Keratinocyte (primary cell): ENCODE measurements at regions not wholly inside any gene's neighbourhood (a gene's known extent, or its start where the extent isn't known, plus 50 kb on each side); places are given as distances from the start of the nearest gene placed in this dataset.

ENCODE experiments used
- DNase-seq: peaks from one replicate; pipeline ENCODE4 v3.0.0-alpha.2; 2011; ENCODE audit warnings: low read depth, missing footprints, low spot score
- FAIRE-seq: peaks from 2 replicates; lab custom pipeline; 2011; peaks lifted over from hg19 to GRCh38; lab: Jason Lieb, UNC
- H2AFZ ChIP-seq: 2 replicates; pipeline ENCODE4 v1.6.0; 2012; ENCODE audit warnings: low read length, control low read depth, inconsistent platforms; ENCODE audit not compliant: control insufficient read depth
- H3K27ac ChIP-seq: 2 replicates; pipeline ENCODE4 v1.5.1; 2011; ENCODE audit warnings: low read length; ENCODE audit not compliant: control insufficient read depth, insufficient read depth
- H3K27me3 ChIP-seq: 3 replicates; pipeline ENCODE4 v1.6.0; 2011; ENCODE audit warnings: low read length; ENCODE audit not compliant: control insufficient read depth, insufficient read depth; ENCODE audit errors: extremely low read depth
- H3K36me3 ChIP-seq, 2 experiments: 2 replicates in 1 of 2; 3 replicates in 1 of 2; pipeline ENCODE4 v1.5.1; 2011; ENCODE audit warnings: low read length in 2 of 2, mild to moderate bottlenecking in 1 of 2; ENCODE audit not compliant: control insufficient read depth in 2 of 2, insufficient read depth in 2 of 2; ENCODE audit errors: extremely low read depth in 1 of 2
- H3K4me1 ChIP-seq: 3 replicates; pipeline ENCODE4 v1.5.1; 2011; ENCODE audit warnings: low read length; ENCODE audit not compliant: control insufficient read depth, insufficient read depth; ENCODE audit errors: extremely low read depth
- H3K4me2 ChIP-seq: 3 replicates; pipeline ENCODE4 v1.6.0; 2011; ENCODE audit warnings: low read depth, low read length; ENCODE audit not compliant: control insufficient read depth, insufficient read depth; ENCODE audit errors: extremely low read depth
- H3K4me3 ChIP-seq, 3 experiments: fragments of 200-600 bp in 1 of 3; sonication (generic) in 1 of 3; 2 replicates in 2 of 3; 3 replicates in 1 of 3; pipeline ENCODE4 v1.5.1; 2011 to 2016; ENCODE audit warnings: low read length in 3 of 3, mild to moderate bottlenecking in 3 of 3, control low read depth in 2 of 3, inconsistent platforms in 1 of 3, low read depth in 1 of 3, mixed read lengths in 1 of 3, mixed run types in 1 of 3, moderate library complexity in 1 of 3; ENCODE audit not compliant: control insufficient read depth in 2 of 3, insufficient read depth in 2 of 3; ENCODE audit errors: extremely low read depth in 1 of 3
- H3K79me2 ChIP-seq: 2 replicates; pipeline ENCODE4 v1.6.0; 2012; ENCODE audit warnings: low read length; ENCODE audit not compliant: control insufficient read depth, insufficient read depth
- H3K9ac ChIP-seq: 3 replicates; pipeline ENCODE4 v1.6.0; 2011; ENCODE audit warnings: low read length; ENCODE audit not compliant: control insufficient read depth, insufficient read depth; ENCODE audit errors: extremely low read depth
- H3K9me1 ChIP-seq: 3 replicates; pipeline ENCODE4 v1.6.0; 2011; ENCODE audit warnings: low read length; ENCODE audit not compliant: control insufficient read depth, insufficient read depth; ENCODE audit errors: extremely low read depth
- H3K9me3 ChIP-seq: 2 replicates; pipeline ENCODE4 v1.5.1; 2012; ENCODE audit warnings: low read depth, low read length; ENCODE audit not compliant: control insufficient read depth
- H4K20me1 ChIP-seq: 3 replicates; pipeline ENCODE4 v1.6.0; 2011; ENCODE audit warnings: low read length; ENCODE audit not compliant: control insufficient read depth, insufficient read depth; ENCODE audit errors: extremely low read depth
- EZH2 ChIP-seq: IDR thresholded peaks from one replicate; pipeline ENCODE4 v1.6.1; 2012; ENCODE audit warnings: inconsistent platforms, mild to moderate bottlenecking, low read length, moderate library complexity
- dilution Hi-C: fragments of 300-500 bp; cut with MboI; formaldehyde crosslinking; loops from one replicate; pipeline ENCODE4 v1.7.0; 2020; ENCODE audit warnings: low sequenced_read_pairs; ENCODE audit not compliant: extremely low pct_ligation_motif_present
- TF ChIP-seq, protein P1 (sequence below), 3 experiments: IDR thresholded peaks in 1 of 3; conservative IDR thresholded peaks in 1 of 3; optimal IDR thresholded peaks in 1 of 3; 2 replicates in 2 of 3; 3 replicates in 1 of 3; pipeline versions ENCODE3 to v1.5.1; 2011; ENCODE audit warnings: low read length in 3 of 3, mild to moderate bottlenecking in 3 of 3, moderate library complexity in 2 of 3, control low read depth in 1 of 3, inconsistent platforms in 1 of 3; ENCODE audit not compliant: insufficient read depth in 2 of 3; ENCODE audit errors: extremely low read depth in 1 of 3

DNA sequence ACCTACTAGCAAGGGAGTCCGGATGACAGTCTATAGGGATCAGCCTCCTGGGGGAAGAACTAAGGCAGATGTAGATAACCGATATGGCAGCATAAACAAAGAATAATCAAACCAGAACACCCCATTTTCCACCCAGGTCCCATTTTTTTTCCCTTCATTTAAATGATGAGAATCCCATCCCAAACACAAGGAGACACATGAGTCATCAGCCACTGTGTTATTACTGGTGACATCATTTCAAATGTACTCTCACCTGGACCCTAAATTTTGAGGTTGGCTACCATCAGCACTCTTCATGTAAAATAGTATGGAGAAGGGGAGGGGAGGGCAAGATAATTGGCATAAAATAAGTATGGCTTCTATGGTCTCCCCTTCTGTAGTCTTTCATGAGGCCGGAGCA, 108.9 kb upstream of the GUCA2B start:
- H3K27ac ChIP-seq, result no peak overlapping the region
- H3K4me2 ChIP-seq, result no peak overlapping the region
- H3K9ac ChIP-seq, result no peak overlapping the region
- H3K9me1 ChIP-seq, result no peaks in the 10 kb centered on the region
- peaks cover 2% of the 10 kb centered on the region for H3K27me3 ChIP-seq
- H3K36me3 ChIP-seq, result no peaks in the 10 kb centered on the region
- dilution Hi-C loops, result no loop called here
- no peaks in the 10 kb centered on the region for H4K20me1 ChIP-seq
- FAIRE-seq, result no peak
- H2AFZ ChIP-seq, result no peak overlapping the region
- DNase-seq, result no peak
- TF ChIP-seq EZH2, result no peak
- TF ChIP-seq, protein P1, sequence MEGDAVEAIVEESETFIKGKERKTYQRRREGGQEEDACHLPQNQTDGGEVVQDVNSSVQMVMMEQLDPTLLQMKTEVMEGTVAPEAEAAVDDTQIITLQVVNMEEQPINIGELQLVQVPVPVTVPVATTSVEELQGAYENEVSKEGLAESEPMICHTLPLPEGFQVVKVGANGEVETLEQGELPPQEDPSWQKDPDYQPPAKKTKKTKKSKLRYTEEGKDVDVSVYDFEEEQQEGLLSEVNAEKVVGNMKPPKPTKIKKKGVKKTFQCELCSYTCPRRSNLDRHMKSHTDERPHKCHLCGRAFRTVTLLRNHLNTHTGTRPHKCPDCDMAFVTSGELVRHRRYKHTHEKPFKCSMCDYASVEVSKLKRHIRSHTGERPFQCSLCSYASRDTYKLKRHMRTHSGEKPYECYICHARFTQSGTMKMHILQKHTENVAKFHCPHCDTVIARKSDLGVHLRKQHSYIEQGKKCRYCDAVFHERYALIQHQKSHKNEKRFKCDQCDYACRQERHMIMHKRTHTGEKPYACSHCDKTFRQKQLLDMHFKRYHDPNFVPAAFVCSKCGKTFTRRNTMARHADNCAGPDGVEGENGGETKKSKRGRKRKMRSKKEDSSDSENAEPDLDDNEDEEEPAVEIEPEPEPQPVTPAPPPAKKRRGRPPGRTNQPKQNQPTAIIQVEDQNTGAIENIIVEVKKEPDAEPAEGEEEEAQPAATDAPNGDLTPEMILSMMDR (optimal IDR thresholded peaks at IDR 0.05 in 1 of 3, IDR thresholded peaks at IDR 0.05 in 1 of 3, conservative IDR thresholded peaks at IDR 0.05 in 1 of 3; ENCODE audit: extremely low read depth in 1 of 3, insufficient read depth in 2 of 3, low read length in 3 of 3), result no peak
- no peaks in the 10 kb centered on the region for H3K9me3 ChIP-seq
- no peaks in the 10 kb centered on the region for H3K79me2 ChIP-seq
- H3K4me1 ChIP-seq, result no peaks in the 10 kb centered on the region
- H3K4me3 ChIP-seq, result no peak overlapping the region

DNA sequence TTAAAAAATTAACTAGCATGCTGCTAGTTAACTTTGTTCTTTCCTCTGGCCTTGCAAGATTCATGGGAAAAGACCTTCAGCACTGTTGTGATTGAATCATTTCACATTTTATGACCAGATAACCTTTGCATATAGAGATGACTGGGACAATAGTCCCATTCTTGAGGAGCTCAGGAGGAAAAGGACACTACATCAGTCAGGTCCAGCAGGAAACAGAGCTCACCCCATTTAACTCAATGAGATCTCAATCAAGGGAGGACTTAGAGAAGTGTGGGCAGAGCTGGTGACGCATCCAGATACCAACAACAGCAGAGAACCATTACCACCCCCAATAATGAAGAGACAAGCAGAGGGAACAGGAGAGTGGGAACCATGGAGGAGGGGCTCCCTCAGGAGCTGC, 109.4 kb upstream of the GUCA2B start:
- no peak overlapping the region for H3K9ac ChIP-seq
- H3K27me3 ChIP-seq, result peaks cover 2% of the 10 kb centered on the region
- TF ChIP-seq EZH2, result no peak
- TF ChIP-seq, protein P1 (optimal IDR thresholded peaks at IDR 0.05 in 1 of 3, IDR thresholded peaks at IDR 0.05 in 1 of 3, conservative IDR thresholded peaks at IDR 0.05 in 1 of 3; ENCODE audit: extremely low read depth in 1 of 3, insufficient read depth in 2 of 3, low read length in 3 of 3), result no peak
- H3K9me1 ChIP-seq, result no peaks in the 10 kb centered on the region
- no peaks in the 10 kb centered on the region for H3K36me3 ChIP-seq
- H3K79me2 ChIP-seq, result no peaks in the 10 kb centered on the region
- H3K4me3 ChIP-seq, result no peak overlapping the region
- no peaks in the 10 kb centered on the region for H3K4me1 ChIP-seq
- no peak overlapping the region for H3K4me2 ChIP-seq
- no peak for FAIRE-seq
- H4K20me1 ChIP-seq, result no peaks in the 10 kb centered on the region
- dilution Hi-C loops, result no loop called here
- H3K27ac ChIP-seq, result no peak overlapping the region
- DNase-seq, result no peak
- H3K9me3 ChIP-seq, result no peaks in the 10 kb centered on the region
- H2AFZ ChIP-seq, result no peak overlapping the region
